ENCODE measurements at regions not wholly inside any gene's neighbourhood (a gene's known extent, or its start where the extent isn't known, plus 50 kb on each side); places are given as distances from the start of the nearest gene placed in this dataset.

- TF ChIP-seq RFX5 (IDR thresholded peaks at IDR 0.05; ENCODE audit: borderline replicate concordance, low read depth, low read length) = no peak
- no peak for TF ChIP-seq JUND (IDR thresholded peaks at IDR 0.05; ENCODE audit: low read length)
- TF ChIP-seq SIX5 (IDR thresholded peaks at IDR 0.05; ENCODE audit: low read depth, low read length) = no peak
These were observed 692.3 kb upstream of the PIK3C3 start (continued) for GRCh38 chr18:41262688-41263087.

Measured in H1 (cell line).